ENCODE measurements at regions not wholly inside any gene's neighbourhood (a gene's known extent, or its start where the extent isn't known, plus 50 kb on each side); places are given as distances from the start of the nearest gene placed in this dataset.

DNA sequence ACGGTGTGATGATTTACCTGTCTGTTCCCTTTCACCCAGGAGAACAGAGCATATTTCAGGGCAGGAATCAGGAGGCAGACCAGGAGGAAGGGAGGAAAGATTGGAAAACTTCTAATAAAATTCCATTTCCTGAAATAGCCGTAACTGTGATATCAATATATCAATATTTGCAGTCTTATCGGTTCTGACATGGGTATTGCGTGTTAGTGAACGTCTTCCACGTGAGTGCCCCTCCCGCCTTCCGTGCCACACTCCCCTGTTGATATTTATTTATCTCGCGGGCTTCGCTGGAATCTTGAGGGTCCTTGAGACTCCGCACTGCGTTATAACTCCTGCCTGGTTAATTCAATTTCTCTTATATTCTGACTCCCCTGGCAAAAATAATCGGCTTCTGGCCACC lies 1160.4 kb downstream of the BRD1 start:
- ChIA-PET POLR2A (no interaction called here), CTCF (no interaction called here), RAD21 (ENCODE audit: low non-redundant PET in 1 of 2, low total read pairs in 2 of 2, uncharacterized antibody in 2 of 2, unreplicated experiment in 2 of 2) (no interaction called here)
- ATAC-seq (no peak), DNase-seq (ENCODE audit: low read depth, low spot score) (no peak)
- Histone ChIP-seq H3K9ac (ENCODE audit: low read length) (no peak overlapping the region), H4K20me1 (ENCODE audit: insufficient read depth) (no peaks in the 10 kb centered on the region), H3K4me1 (ENCODE audit: control insufficient read depth in 1 of 2, insufficient read depth in 2 of 2, low read length in 2 of 2) (no peaks in the 10 kb centered on the region), H3K9me3 (ENCODE audit: control insufficient read depth in 1 of 2, insufficient read depth in 1 of 2, low read depth in 1 of 2, low read length in 2 of 2) (peaks cover 0 to 16% of the 10 kb centered on the region in 2 experiments; a peak in 2 of 4 replicates), H3K27ac (ENCODE audit: low read depth, low read length) (no peak overlapping the region), H2AFZ (ENCODE audit: low read depth, low read length, poor library complexity, severe bottlenecking) (no peak overlapping the region), H3K9me2 (ENCODE audit: insufficient read depth) (no peaks in the 10 kb centered on the region), H3K79me2 (ENCODE audit: insufficient read depth, low read length) (no peaks in the 10 kb centered on the region), H3K4me2 (ENCODE audit: low read length) (no peak overlapping the region), H3K27me3 (ENCODE audit: insufficient read depth, low read length) (no peaks in the 10 kb centered on the region), H3K36me3 (ENCODE audit: control insufficient read depth in 1 of 2, insufficient read depth in 2 of 2, low read length in 2 of 2) (no peaks in the 10 kb centered on the region), H3K4me3 (replicated peaks in 1 of 2; ENCODE audit: low read depth in 1 of 2, low read length in 2 of 2) (no peak overlapping the region)
- TF ChIP-seq, protein P1, sequence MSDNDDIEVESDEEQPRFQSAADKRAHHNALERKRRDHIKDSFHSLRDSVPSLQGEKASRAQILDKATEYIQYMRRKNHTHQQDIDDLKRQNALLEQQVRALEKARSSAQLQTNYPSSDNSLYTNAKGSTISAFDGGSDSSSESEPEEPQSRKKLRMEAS (IDR thresholded peaks at IDR 0.05) = no peak
- TF ChIP-seq, protein P2, sequence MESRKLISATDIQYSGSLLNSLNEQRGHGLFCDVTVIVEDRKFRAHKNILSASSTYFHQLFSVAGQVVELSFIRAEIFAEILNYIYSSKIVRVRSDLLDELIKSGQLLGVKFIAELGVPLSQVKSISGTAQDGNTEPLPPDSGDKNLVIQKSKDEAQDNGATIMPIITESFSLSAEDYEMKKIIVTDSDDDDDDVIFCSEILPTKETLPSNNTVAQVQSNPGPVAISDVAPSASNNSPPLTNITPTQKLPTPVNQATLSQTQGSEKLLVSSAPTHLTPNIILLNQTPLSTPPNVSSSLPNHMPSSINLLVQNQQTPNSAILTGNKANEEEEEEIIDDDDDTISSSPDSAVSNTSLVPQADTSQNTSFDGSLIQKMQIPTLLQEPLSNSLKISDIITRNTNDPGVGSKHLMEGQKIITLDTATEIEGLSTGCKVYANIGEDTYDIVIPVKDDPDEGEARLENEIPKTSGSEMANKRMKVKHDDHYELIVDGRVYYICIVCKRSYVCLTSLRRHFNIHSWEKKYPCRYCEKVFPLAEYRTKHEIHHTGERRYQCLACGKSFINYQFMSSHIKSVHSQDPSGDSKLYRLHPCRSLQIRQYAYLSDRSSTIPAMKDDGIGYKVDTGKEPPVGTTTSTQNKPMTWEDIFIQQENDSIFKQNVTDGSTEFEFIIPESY (IDR thresholded peaks at IDR 0.05; ENCODE audit: extremely low read depth, insufficient replicate concordance, low read length) = no peak
- TF ChIP-seq RAD21 (IDR thresholded peaks at IDR 0.05; ENCODE audit: low read depth) (no peak), FOSL1 (IDR thresholded peaks at IDR 0.05; ENCODE audit: low read depth) (no peak), CBX3 (IDR thresholded peaks at IDR 0.05; ENCODE audit: low read depth) (no peak), POLR2A (IDR thresholded peaks at IDR 0.05; ENCODE audit: borderline replicate concordance, extremely low read depth, insufficient read depth, insufficient read length) (no peak), SP1 (IDR thresholded peaks at IDR 0.05; ENCODE audit: low read depth) (no peak)
- TF ChIP-seq, protein P3, sequence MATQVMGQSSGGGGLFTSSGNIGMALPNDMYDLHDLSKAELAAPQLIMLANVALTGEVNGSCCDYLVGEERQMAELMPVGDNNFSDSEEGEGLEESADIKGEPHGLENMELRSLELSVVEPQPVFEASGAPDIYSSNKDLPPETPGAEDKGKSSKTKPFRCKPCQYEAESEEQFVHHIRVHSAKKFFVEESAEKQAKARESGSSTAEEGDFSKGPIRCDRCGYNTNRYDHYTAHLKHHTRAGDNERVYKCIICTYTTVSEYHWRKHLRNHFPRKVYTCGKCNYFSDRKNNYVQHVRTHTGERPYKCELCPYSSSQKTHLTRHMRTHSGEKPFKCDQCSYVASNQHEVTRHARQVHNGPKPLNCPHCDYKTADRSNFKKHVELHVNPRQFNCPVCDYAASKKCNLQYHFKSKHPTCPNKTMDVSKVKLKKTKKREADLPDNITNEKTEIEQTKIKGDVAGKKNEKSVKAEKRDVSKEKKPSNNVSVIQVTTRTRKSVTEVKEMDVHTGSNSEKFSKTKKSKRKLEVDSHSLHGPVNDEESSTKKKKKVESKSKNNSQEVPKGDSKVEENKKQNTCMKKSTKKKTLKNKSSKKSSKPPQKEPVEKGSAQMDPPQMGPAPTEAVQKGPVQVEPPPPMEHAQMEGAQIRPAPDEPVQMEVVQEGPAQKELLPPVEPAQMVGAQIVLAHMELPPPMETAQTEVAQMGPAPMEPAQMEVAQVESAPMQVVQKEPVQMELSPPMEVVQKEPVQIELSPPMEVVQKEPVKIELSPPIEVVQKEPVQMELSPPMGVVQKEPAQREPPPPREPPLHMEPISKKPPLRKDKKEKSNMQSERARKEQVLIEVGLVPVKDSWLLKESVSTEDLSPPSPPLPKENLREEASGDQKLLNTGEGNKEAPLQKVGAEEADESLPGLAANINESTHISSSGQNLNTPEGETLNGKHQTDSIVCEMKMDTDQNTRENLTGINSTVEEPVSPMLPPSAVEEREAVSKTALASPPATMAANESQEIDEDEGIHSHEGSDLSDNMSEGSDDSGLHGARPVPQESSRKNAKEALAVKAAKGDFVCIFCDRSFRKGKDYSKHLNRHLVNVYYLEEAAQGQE (IDR thresholded peaks at IDR 0.05; ENCODE audit: low read depth) = no peak
- intact Hi-C loops (cut with micrococcal nuclease) = no loop called here
- BruUV-seq (replicated peaks) = no TSS peak
